ENCODE measurements at regions not wholly inside any gene's neighbourhood (a gene's known extent, or its start where the extent isn't known, plus 50 kb on each side); places are given as distances from the start of the nearest gene placed in this dataset.
"Not testable (repeated sequence)": the region's sequence is repeated elsewhere in the genome, so short reads cannot be mapped to it uniquely, and the experiment has no call there.

DNA sequence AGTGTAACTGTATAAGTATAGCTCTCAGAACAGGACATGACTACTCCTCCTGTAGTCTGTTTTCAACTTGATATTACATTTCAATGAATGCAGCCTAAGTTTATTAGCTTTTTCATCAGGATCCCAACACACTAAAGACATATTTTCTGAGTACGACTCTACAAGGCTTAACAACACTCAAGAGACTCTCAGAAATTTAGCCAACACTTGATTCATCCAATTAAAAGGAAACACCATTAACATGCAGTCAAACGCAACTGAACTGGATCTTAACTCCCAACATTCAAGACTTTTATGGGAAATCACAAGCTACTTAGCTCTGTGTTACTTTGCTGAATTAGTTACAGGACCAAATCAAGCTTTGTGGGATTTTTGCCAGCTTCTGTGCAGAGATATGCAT, 65.2 kb upstream of the SGIP1 start:
- H3K4me3 Mint-ChIP-seq = no peak overlapping the region
- DNase-seq (no peak), ATAC-seq (replicated peaks in 1 of 2) (no peak)
- no peaks in the 10 kb centered on the region for H3K4me1 Mint-ChIP-seq (ENCODE audit: low read depth)
- H3K9me3 Mint-ChIP-seq = peaks cover 0 to 4% of the 10 kb centered on the region in 2 donors
- peaks cover 29% of the 10 kb centered on the region for H3K27me3 Mint-ChIP-seq (ENCODE audit: low read depth)
- no peaks in the 10 kb centered on the region for H3K36me3 Mint-ChIP-seq (ENCODE audit: insufficient read depth in 2 of 2)
- no peak overlapping the region for H3K27ac Mint-ChIP-seq

DNA sequence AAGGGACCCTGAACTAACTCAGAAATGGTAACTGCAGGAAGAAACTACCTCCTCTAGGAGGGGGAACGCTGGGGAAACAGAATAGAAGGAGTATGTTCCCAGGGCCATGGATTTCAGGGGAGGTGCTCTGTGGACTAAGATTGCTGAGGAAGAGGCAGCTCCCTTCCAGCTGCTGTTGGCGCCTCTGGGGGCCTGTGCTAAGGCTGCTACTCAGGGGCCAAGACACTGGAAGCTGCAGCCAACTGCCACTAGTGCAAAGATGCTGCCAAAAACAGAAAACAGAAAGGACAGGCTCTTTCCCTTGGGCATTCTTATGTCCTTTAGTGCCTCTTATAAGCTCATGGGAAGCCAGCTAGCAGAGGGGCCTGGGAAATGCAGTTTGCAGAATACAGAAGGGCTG, 58.0 kb upstream of the SGIP1 start:
- Mint-ChIP-seq H3K36me3 (ENCODE audit: insufficient read depth in 2 of 2) (no peaks in the 10 kb centered on the region), H3K27ac (no peak overlapping the region), H3K4me3 (no peak overlapping the region), H3K27me3 (ENCODE audit: low read depth) (peaks cover 11% of the 10 kb centered on the region), H3K4me1 (ENCODE audit: low read depth) (no peaks in the 10 kb centered on the region), H3K9me3 (no peaks in the 10 kb centered on the region)
- no peak for ATAC-seq (replicated peaks in 1 of 2)
- no peak for DNase-seq

DNA sequence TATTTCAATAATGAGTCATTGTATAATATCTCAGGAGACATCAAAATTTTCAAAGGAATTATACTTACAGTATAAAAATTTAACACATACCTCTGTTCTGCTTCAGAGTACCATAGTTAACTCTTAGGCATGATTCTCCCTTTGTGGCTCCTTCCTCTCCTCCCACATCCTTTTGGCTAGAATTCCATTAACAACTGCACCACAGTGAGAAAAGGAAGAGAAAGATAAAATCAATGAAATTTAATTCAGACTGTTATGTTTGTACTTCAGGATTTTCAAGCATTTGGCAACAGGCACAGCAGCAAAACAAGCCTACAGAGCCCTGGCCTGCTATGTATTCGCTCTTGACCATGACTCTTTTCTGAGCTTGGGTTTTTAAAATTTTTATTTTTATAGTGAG, 57.2 kb upstream of the SGIP1 start:
- no peak for DNase-seq
- Mint-ChIP-seq H3K27ac (no peak overlapping the region), H3K27me3 (ENCODE audit: low read depth) (peaks cover 10% of the 10 kb centered on the region), H3K36me3 (ENCODE audit: insufficient read depth in 2 of 2) (no peaks in the 10 kb centered on the region), H3K9me3 (no peaks in the 10 kb centered on the region), H3K4me3 (no peak overlapping the region), H3K4me1 (ENCODE audit: low read depth) (no peaks in the 10 kb centered on the region)
- ATAC-seq (replicated peaks in 1 of 2) = no peak

DNA sequence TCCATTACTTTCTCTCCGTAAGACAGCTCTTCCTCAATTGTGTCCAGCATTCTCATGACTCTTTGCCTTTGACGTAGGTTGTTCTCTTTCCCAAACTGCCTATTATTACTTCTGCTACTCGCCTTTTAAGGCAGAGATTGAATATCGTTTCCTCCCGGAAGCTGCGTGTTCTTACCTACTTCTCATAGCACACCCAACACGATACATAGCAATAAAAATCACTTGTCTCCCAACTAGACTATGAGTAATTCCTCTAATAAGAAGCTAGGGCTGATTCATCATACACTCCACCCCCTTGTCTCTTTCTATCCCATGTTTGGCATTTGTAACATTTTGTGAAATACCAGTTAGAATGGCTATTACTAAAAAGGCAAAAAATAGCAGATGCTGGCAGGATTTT, 55.8 kb upstream of the SGIP1 start:
- Mint-ChIP-seq H3K4me3 (no peak overlapping the region), H3K4me1 (ENCODE audit: low read depth) (no peaks in the 10 kb centered on the region), H3K36me3 (ENCODE audit: insufficient read depth in 2 of 2) (no peaks in the 10 kb centered on the region), H3K9me3 (peaks cover 0 to 3% of the 10 kb centered on the region in 2 donors), H3K27ac (no peak overlapping the region), H3K27me3 (ENCODE audit: low read depth) (peaks cover 12% of the 10 kb centered on the region)
- no peak for ATAC-seq (replicated peaks in 1 of 2)
- DNase-seq = no peak

DNA sequence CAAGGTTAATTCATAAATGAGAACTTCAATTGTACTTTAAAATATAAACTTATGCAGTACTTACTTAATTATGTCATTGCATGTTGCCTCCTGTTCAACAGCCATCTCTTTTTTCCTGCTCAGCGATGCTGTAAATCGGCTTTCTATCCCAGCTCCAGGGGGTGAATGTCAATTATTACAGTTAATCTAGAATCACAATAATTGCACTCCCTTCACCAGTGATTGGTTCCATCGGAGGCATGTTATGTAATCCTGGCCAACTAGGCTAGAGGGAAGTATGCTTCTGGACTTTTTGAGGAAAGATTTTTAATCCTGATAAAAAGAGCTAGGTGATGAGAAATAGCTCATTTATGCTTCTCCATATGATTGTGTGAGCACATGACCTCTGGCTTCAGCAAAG, 53.8 kb upstream of the SGIP1 start:
- Mint-ChIP-seq H3K4me1 (ENCODE audit: low read depth) (no peaks in the 10 kb centered on the region), H3K4me3 (no peak overlapping the region), H3K27me3 (ENCODE audit: low read depth) (peaks cover 12% of the 10 kb centered on the region), H3K27ac (no peak overlapping the region), H3K9me3 (peaks cover 0 to 3% of the 10 kb centered on the region in 2 donors), H3K36me3 (ENCODE audit: insufficient read depth in 2 of 2) (peaks cover 0 to 1% of the 10 kb centered on the region in 2 donors)
- ATAC-seq (replicated peaks in 1 of 2) = no peak
- DNase-seq = no peak

DNA sequence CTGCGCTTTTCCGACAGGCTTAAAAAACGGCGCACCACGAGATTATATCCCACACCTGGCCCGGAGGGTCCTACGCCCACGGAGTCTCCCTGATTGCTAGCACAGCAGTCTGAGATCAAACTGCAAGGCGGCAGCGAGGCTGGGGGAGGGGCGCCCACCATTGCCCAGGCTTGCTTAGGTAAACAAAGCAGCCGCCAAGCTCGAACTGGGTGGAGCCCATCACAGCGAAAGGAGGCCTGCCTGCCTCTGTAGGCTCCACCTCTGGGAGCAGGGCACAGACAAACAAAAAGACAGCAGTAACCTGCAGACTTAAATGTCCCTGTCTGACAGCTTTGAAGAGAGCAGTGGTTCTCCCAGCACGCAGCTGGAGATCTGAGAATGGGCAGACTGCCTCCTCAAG, 52.7 kb upstream of the SGIP1 start:
- H3K4me1 Mint-ChIP-seq (ENCODE audit: low read depth); H3K4me3 Mint-ChIP-seq; H3K9me3 Mint-ChIP-seq; DNase-seq; H3K36me3 Mint-ChIP-seq (ENCODE audit: insufficient read depth in 2 of 2); H3K27ac Mint-ChIP-seq; ATAC-seq (replicated peaks in 1 of 2): not testable (repeated sequence)
- peaks cover 12% of the 10 kb centered on the region for H3K27me3 Mint-ChIP-seq (ENCODE audit: low read depth)

All from activated T-cell treated with anti-CD3 and anti-CD28 coated beads, Interleukin-2, amount 50 U/mL, for 72 hours (primary cell).